GM12873 (cell line): ENCODE measurements at regions not wholly inside any gene's neighbourhood (a gene's known extent, or its start where the extent isn't known, plus 50 kb on each side); places are given as distances from the start of the nearest gene placed in this dataset.

Experiments used
- TF ChIP-seq, protein P1 (sequence below): IDR thresholded peaks from 2 replicates; pipeline ENCODE4 v1.5.1; 2012; ENCODE audit warnings: low read depth, mild to moderate bottlenecking, moderate library complexity, low read length, control low read depth; ENCODE audit not compliant: insufficient read depth; ENCODE audit errors: missing control alignments

- TF ChIP-seq, protein P1, sequence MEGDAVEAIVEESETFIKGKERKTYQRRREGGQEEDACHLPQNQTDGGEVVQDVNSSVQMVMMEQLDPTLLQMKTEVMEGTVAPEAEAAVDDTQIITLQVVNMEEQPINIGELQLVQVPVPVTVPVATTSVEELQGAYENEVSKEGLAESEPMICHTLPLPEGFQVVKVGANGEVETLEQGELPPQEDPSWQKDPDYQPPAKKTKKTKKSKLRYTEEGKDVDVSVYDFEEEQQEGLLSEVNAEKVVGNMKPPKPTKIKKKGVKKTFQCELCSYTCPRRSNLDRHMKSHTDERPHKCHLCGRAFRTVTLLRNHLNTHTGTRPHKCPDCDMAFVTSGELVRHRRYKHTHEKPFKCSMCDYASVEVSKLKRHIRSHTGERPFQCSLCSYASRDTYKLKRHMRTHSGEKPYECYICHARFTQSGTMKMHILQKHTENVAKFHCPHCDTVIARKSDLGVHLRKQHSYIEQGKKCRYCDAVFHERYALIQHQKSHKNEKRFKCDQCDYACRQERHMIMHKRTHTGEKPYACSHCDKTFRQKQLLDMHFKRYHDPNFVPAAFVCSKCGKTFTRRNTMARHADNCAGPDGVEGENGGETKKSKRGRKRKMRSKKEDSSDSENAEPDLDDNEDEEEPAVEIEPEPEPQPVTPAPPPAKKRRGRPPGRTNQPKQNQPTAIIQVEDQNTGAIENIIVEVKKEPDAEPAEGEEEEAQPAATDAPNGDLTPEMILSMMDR, result no peak
Observed at GRCh38 chr1:229784834-229785233, 158.8 kb downstream of the URB2 start.

DNA sequence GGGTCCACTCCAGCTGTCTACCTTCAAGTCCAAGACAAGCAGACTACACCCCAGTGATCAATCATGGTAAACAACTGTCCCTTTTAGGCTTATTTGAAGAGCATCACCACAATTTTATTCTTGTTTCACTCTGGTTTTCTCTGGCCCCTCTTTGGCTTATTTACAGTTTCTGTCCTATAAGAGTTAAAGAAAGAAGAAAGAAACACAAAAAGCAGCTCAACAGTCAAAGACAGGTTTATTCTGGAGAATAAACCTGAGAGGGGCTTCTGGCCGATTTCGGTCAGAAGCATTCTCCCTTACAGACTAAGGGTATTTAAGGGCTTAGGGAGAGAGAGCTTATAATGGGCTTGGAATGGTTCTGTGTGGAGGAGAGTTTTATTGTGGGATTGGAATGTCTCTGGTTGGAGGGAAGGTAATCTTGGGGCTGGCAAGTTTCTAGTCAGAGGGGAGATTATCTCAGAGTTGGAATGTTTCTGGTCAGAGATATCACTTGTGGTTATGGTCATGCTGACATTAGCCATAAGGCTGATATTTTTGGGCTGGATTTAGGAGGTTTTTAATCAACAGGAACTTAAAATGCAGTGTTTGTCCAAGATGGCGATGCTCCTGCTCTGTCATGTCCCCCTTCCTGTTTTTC lies 161.0 kb downstream of the URB2 start:
- TF ChIP-seq, protein P1, result no peak

DNA sequence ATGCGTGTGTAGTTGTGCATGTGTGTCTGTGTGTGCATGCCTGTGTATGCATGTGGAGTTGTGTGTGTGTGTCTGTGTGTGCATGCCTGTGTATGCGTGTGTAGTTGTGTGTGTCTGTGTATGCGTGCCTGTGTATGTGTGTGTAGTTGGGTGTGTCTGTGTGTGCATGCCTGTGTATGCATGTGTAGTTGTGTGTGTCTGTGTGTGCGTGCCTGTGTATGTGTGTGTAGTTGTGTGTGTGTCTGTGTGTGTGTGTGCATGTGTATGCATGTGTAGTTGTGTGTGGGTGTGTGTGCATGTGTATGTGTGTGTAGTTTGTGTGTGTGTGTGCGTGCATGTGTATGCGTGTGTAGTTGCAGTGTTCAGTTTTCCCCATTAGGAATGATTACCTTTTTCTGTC lies 162.0 kb downstream of the URB2 start:
- TF ChIP-seq, protein P1, result no peak

- TF ChIP-seq, protein P1, result no peak
Observed at GRCh38 chr1:229792012-229792975, 166.2 kb downstream of the URB2 start.

GRCh38 chr1:229793488-229793887 lies 167.4 kb downstream of the URB2 start:
- TF ChIP-seq, protein P1, result no peak

DNA sequence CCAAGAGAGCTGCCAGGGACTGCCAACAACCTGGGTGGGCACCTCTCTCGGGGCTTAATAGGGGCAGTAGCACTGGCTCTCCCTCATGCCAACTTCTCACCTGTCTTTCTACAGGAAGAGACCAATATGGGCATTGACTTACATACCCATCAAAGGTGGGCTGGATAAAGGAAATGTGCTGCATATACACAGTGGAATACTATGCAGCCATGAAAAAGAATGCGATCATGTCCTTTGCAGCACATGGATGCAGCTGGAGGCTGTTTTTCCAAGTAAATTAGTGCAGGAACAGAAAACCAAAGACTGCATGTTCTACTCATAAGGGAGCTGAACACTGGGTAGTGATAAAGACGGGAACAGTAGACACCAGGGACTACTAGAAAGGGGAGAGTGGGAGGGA lies 172.5 kb downstream of the URB2 start:
- TF ChIP-seq, protein P1, result no peak

DNA sequence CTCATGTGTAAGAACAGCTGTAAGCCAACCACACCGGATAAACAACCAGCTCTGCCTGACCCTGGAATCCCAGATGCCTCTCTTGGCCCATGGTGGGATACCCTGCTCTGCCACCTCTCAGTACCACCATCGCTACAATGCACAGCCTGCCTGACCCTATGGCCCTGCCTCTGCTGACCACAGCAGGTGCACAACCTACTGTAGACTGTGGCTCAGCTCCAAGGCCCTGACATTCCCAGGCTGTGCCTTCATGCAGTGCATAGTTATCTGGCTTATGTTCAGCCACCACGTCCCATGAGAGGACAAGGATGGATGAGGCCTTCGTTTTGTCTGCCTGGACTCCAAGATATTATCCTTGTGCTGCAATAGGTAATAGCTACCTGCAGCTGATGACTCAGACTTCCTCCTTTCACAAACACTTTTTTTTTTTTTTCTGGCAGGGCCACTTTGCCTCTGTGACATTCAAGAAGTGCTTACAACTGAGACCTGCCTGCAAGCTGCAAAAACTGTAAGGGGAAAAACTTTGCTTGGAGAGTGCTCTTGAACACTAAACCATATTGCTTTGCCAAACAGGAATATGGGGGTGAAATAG lies 177.7 kb downstream of the URB2 start:
- TF ChIP-seq, protein P1, result no peak
